ENCODE measurements at regions not wholly inside any gene's neighbourhood (a gene's known extent, or its start where the extent isn't known, plus 50 kb on each side); places are given as distances from the start of the nearest gene placed in this dataset.

DNA sequence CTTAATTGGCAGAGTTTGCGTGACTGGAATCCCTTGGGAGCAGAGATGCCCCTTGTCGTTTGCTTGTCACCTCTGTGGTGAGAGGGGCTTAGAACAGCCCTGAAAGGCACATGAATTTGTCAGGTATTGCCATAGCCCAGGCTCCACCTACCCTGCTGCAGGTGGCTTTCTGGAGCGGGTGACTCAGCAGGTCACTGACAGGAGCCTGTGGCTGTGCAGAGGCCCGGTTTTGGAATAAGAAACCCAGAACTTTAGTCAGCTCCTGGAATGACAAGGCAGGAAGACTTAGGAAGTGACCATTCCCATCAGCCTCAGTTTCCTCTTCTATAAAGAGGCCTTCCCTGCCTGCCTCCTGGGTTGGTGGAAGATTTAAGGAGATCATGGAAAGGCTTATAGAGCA, 539.7 kb downstream of the INSC start:
- no peaks in the 10 kb centered on the region for H3K27me3 ChIP-seq
- H3K4me1 ChIP-seq = peaks cover 6 to 16% (median 7%) of the 10 kb centered on the region in 3 donors
- intact Hi-C loops (cut with DNase I) = no loop called here
- TF ChIP-seq, protein P1, sequence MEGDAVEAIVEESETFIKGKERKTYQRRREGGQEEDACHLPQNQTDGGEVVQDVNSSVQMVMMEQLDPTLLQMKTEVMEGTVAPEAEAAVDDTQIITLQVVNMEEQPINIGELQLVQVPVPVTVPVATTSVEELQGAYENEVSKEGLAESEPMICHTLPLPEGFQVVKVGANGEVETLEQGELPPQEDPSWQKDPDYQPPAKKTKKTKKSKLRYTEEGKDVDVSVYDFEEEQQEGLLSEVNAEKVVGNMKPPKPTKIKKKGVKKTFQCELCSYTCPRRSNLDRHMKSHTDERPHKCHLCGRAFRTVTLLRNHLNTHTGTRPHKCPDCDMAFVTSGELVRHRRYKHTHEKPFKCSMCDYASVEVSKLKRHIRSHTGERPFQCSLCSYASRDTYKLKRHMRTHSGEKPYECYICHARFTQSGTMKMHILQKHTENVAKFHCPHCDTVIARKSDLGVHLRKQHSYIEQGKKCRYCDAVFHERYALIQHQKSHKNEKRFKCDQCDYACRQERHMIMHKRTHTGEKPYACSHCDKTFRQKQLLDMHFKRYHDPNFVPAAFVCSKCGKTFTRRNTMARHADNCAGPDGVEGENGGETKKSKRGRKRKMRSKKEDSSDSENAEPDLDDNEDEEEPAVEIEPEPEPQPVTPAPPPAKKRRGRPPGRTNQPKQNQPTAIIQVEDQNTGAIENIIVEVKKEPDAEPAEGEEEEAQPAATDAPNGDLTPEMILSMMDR (IDR thresholded peaks at IDR 0.05) = no peak
- TF ChIP-seq POLR2A (IDR thresholded peaks at IDR 0.05) = no peak
- H3K9me3 ChIP-seq = no peaks in the 10 kb centered on the region
- no peak overlapping the region for H3K27ac ChIP-seq
- no peak for DNase-seq
- no peak overlapping the region for H3K4me3 ChIP-seq
- H3K36me3 ChIP-seq = no peaks in the 10 kb centered on the region
- 64 to 73% methylated on average over 3 to 4 of the region's 4 CpGs for WGBS, 2 donors

DNA sequence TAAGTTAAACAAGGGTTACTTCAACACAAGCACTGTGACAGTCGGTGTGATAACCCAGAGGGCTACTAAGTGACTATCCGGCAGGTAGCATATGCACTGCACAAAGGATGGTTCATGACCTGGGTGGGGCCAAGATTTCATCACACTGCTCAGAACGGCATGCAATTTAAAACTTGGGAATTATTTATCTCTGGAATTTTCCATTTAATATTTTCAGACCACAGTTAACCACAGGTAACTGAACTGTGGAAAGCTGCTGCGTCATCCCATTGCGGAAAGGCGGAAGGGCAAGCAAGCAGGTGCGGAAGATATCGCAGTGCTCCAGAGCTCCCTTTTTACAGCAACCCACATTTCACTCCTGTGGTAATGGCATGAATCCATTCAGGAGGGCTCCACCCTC, 540.8 kb downstream of the INSC start:
- WGBS, 2 donors = 79 to 80% methylated on average over 8 of the region's 8 CpGs
- intact Hi-C loops (cut with DNase I) = no loop called here
- Histone ChIP-seq H3K9me3 (no peaks in the 10 kb centered on the region), H3K4me3 (no peak overlapping the region), H3K36me3 (no peaks in the 10 kb centered on the region), H3K27ac (no peak overlapping the region), H3K27me3 (no peaks in the 10 kb centered on the region), H3K4me1 (peaks cover 2 to 9% (median 3%) of the 10 kb centered on the region in 3 donors)
- TF ChIP-seq POLR2A (IDR thresholded peaks at IDR 0.05) = no peak
- TF ChIP-seq, protein P1 (IDR thresholded peaks at IDR 0.05) = no peak
- DNase-seq = no peak

DNA sequence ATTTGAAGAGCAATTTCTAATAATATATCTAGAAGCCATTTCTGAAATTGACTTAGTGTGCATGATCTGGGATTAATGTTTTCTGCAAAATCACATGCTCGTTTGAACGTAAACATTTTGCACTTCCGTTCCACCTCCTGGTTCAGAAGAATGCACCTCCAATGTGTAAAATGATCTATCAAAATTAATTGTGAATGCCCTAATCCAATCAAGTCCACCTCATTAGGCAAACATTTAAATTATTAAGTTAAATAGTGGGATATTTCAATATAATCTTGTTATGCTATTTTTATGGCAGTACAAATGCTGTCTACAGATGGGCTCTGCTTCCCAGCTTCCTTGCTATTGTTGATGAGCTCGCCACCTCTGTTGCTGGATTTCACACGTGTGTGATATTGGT, 542.5 kb downstream of the INSC start:
- peaks cover 0 to 6% (median 0%) of the 10 kb centered on the region in 3 donors for H3K4me1 ChIP-seq
- WGBS, 2 donors = 83 to 93% methylated on average over 5 of the region's 5 CpGs
- no peak overlapping the region for H3K4me3 ChIP-seq
- no peaks in the 10 kb centered on the region for H3K27me3 ChIP-seq
- no peak for TF ChIP-seq POLR2A (IDR thresholded peaks at IDR 0.05)
- TF ChIP-seq, protein P1 (IDR thresholded peaks at IDR 0.05) = no peak
- H3K27ac ChIP-seq = no peak overlapping the region
- no peaks in the 10 kb centered on the region for H3K36me3 ChIP-seq
- intact Hi-C loops (cut with DNase I) = no loop called here
- DNase-seq = no peak
- no peaks in the 10 kb centered on the region for H3K9me3 ChIP-seq

DNA sequence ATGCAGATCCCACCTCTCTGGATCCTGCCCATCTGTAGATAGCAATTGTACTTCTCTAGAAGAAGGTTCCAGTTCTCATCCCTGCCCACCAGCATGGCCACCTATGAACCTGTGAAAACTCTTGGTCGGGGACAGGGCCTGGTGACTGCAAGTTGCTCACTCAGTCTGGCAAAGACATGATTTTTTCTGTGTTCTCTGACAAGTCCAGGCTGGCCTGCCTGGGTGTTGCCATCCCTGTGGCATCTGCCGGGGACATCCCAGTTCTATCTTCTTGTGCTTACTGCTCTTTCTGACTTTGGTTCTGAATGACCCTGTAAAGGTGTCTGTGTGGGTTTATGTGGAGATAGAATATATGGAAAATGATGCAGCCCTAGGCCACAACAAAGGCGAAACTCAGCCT, 545.8 kb downstream of the INSC start:
- Histone ChIP-seq H3K9me3 (no peaks in the 10 kb centered on the region), H3K4me1 (peaks cover 0 to 18% (median 5%) of the 10 kb centered on the region in 3 donors), H3K4me3 (no peak overlapping the region), H3K27ac (no peak overlapping the region), H3K36me3 (no peaks in the 10 kb centered on the region), H3K27me3 (no peaks in the 10 kb centered on the region)
- TF ChIP-seq, protein P1 (IDR thresholded peaks at IDR 0.05) = no peak
- no peak for TF ChIP-seq POLR2A (IDR thresholded peaks at IDR 0.05)
- DNase-seq = no peak
- intact Hi-C loops (cut with DNase I) = no loop called here
- 50 to 60% methylated on average over 3 of the region's 3 CpGs for WGBS, 2 donors

DNA sequence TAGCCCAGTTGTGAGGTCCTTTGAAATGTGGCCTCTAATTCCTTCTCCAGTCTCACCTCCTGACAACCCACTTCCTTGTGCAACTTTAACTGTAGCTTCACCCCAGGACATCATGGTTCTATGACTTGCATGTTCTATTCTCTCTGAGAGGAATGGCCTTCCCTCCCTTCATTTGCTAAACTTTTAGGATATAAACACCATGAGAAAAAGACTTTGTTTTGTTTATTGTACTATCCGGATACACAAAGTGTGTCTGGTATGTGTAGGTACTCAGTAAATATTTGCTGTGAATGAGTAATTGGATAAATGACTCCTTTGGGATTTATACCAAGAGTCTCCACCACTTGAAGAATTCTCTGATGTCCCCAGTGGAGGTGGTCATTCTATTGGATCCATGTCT, 547.6 kb downstream of the INSC start:
- Histone ChIP-seq H3K27ac (no peak overlapping the region), H3K4me3 (no peak overlapping the region), H3K4me1 (peaks cover 0 to 18% (median 5%) of the 10 kb centered on the region in 3 donors), H3K27me3 (no peaks in the 10 kb centered on the region), H3K36me3 (no peaks in the 10 kb centered on the region), H3K9me3 (no peaks in the 10 kb centered on the region)
- no peak for DNase-seq
- 40 to 70% methylated on average over 1 of the region's 1 CpG for WGBS, 2 donors
- no peak for TF ChIP-seq POLR2A (IDR thresholded peaks at IDR 0.05)
- TF ChIP-seq, protein P1 (IDR thresholded peaks at IDR 0.05) = no peak
- intact Hi-C loops (cut with DNase I) = no loop called here
